Central memory CD8-positive, alpha-beta T cell (primary cell): ENCODE measurements at regions not wholly inside any gene's neighbourhood (a gene's known extent, or its start where the extent isn't known, plus 50 kb on each side); places are given as distances from the start of the nearest gene placed in this dataset.

ENCODE experiments used
- ATAC-seq: fragments of 150-1000 bp; cut with Tn5 transposase; replicated peaks from 2 replicates; pipeline ENCODE4 v1.10.0; 2022; ENCODE audit warnings: mild to moderate bottlenecking, moderate FRiP score, moderate number of reproducible peaks; ENCODE audit not compliant: poor library complexity, severe bottlenecking; ENCODE audit errors: extremely low read depth
- DNase-seq, 2 donors: peaks; one replicate each; pipeline ENCODE4 v3.0.0; 2021; ENCODE audit warnings: low spot score in 2 of 2
- H3K27ac Mint-ChIP-seq: one replicate; pipeline ENCODE4 v1.8.0; 2022; ENCODE audit warnings: low read depth, mild to moderate bottlenecking, moderate library complexity, mixed read lengths
- H3K27me3 Mint-ChIP-seq: one replicate; pipeline ENCODE4 v1.8.0; 2022; ENCODE audit warnings: mixed read lengths
- H3K36me3 Mint-ChIP-seq: one replicate; pipeline ENCODE4 v1.8.0; 2022; ENCODE audit warnings: mild to moderate bottlenecking, moderate library complexity, mixed read lengths; ENCODE audit not compliant: insufficient read depth
- H3K4me1 Mint-ChIP-seq: one replicate; pipeline ENCODE4 v1.8.0; 2022; ENCODE audit warnings: mixed read lengths
- H3K4me3 Mint-ChIP-seq: one replicate; pipeline ENCODE4 v1.8.0; 2022; ENCODE audit warnings: mild to moderate bottlenecking, moderate library complexity, mixed read lengths
- H3K9me3 Mint-ChIP-seq: one replicate; pipeline ENCODE4 v1.8.0; 2022; ENCODE audit warnings: mixed read lengths

DNA sequence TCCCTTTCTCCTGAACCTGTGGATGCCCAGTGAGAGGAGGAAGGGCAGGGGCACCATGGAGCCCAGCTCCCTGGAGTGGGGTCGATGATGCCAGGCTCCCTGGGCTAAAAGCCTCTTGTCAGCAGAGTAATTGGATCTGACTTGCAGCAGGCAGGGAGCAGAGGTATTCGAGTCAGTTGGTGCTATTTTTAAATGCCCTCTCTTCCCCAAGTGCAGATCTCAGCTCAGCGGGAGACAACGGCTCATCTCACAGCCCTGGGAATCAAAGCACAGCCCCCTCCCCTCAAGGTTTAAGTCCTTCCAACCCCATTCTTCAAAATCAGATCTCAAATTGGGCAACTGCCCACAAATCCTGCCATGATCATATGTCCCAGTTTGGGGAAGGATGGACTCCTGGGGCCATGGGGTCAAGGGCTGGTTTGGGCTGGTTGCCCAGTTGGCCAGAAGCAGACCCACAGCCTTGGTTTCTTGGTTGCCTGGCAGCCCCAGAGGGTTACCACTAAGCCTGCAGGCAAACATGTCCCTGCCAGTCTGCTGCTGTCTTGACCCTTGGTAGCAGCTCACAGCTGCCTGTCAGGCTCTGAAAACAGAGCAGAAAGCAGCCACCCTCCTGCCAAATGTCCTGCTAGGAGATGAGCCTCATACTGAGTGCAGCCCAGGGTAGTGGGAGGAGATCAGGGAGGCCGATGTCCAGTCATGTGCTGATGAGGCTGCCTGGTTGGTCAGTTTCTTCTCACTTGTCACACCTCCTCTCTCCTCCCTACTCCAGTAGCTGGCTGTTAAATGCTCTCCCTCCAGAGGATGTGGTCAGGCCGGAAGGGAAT lies 244.9 kb downstream of the LOXHD1 start:
- Mint-ChIP-seq H3K4me1 (no peaks in the 10 kb centered on the region), H3K27me3 (peaks cover 14% of the 10 kb centered on the region), H3K4me3 (no peak overlapping the region), H3K9me3 (no peaks in the 10 kb centered on the region), H3K27ac (no peak overlapping the region), H3K36me3 (no peaks in the 10 kb centered on the region)
- DNase-seq (no peak), ATAC-seq (no peak)

DNA sequence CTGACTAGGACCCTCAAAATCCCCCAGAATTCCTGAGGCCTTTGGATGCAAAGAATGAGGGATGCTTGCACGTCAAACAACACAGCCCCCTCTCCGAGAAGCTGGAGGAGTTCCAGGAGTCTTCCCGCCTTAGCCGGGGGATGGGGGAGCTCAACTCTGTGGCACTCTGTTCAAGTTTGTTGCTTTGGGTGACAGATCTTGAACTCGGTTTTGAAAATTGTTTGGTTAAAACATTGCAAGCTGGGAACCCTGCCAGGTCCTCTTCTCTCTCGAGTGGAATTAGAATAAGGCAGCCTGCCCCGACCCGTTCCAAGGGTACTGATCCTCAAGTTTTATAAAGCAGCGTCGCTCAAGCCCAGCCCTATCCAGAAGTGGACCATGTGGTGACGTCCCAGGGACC lies 244.1 kb downstream of the LOXHD1 start:
- ATAC-seq: no peak
- no peaks in the 10 kb centered on the region for H3K4me1 Mint-ChIP-seq
- no peak overlapping the region for H3K27ac Mint-ChIP-seq
- H3K27me3 Mint-ChIP-seq: peaks cover 5% of the 10 kb centered on the region
- H3K9me3 Mint-ChIP-seq: no peaks in the 10 kb centered on the region
- no peak for DNase-seq
- no peak overlapping the region for H3K4me3 Mint-ChIP-seq
- no peaks in the 10 kb centered on the region for H3K36me3 Mint-ChIP-seq

DNA sequence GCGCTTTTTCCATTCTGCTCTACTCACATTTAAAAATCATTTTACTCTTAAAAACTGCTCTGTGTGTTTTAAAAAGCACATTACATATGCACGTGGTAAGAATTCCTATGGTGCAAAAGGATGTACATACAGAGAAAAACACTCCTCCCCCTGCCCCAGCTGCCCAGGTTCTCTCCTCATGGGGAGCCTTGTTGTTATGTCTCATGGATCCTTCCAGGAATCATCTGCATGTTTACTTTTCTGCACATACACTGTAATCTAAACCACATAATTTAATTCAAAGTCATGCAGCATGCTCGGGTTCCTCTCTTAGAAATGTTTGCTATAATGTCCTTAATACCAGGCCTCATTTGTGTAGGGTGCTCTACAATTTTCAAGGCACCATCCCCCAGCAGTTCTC lies 243.3 kb downstream of the LOXHD1 start:
- no peak for ATAC-seq
- DNase-seq: no peak
- H3K27ac Mint-ChIP-seq: no peak overlapping the region
- H3K4me1 Mint-ChIP-seq: no peaks in the 10 kb centered on the region
- no peaks in the 10 kb centered on the region for H3K27me3 Mint-ChIP-seq
- H3K4me3 Mint-ChIP-seq: no peak overlapping the region
- H3K36me3 Mint-ChIP-seq: no peaks in the 10 kb centered on the region
- H3K9me3 Mint-ChIP-seq: no peaks in the 10 kb centered on the region

DNA sequence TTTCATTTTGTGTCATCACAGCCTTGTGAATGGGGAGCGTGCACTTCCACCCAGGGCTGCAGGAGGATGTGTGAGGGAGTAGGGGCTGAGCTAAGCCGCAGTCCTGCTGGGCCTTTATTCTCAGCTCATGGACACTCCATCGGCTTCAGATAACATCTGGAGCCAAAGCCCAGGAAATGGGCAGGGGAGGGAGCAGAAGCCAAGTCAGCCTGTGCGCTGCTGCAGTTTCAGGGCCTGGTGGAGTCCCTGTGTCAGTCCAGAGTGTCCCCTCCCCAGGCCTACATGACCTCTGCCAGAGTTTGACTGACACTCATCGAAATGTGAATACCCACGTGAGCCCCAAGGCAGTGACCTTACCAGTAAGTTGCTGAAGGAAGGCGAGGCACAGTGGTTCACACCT lies 242.2 kb downstream of the LOXHD1 start:
- Mint-ChIP-seq H3K4me1 (no peaks in the 10 kb centered on the region), H3K9me3 (no peaks in the 10 kb centered on the region), H3K27ac (no peak overlapping the region), H3K4me3 (no peak overlapping the region), H3K36me3 (peaks cover under 1% of the 10 kb centered on the region), H3K27me3 (no peaks in the 10 kb centered on the region)
- ATAC-seq: no peak
- DNase-seq: no peak

DNA sequence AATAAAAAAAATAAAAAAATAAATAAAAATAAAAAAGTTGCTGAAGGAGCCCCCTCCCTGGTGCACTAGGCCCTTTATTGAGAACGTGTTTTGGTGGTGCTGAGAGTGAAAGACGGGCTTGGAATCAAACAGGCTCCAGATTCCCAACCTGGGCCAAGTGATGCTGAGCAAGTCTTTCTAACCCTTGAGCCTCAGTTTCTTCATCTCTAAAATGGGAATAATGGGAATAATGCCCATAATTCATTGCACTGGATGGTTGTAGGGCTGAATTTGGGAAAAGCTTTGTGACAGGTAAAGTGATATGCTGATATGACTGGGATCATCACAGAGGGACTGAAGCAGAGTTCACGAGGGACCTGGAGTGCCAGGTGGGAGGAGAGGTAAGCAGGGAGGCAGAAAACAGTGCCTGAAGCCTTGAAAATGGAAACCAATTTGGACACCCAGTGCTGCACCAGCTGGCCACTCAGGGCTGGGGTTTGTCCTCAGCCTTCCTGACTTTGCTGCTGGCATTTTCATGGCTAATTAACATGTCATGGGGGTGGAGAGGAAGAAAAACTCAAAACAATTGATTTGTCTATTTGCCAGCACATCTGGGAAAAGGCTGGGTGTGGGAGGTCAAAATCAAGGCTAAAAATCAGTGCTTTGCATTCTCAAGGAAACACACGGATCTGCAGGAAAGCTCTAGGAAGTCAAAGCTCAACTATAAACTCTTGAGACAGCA lies 241.3 kb downstream of the LOXHD1 start:
- Mint-ChIP-seq H3K36me3 (peaks cover 2% of the 10 kb centered on the region), H3K4me1 (no peaks in the 10 kb centered on the region), H3K27me3 (no peaks in the 10 kb centered on the region), H3K27ac (no peak overlapping the region), H3K4me3 (no peak overlapping the region), H3K9me3 (no peaks in the 10 kb centered on the region)
- ATAC-seq: no peak
- DNase-seq: no peak

DNA sequence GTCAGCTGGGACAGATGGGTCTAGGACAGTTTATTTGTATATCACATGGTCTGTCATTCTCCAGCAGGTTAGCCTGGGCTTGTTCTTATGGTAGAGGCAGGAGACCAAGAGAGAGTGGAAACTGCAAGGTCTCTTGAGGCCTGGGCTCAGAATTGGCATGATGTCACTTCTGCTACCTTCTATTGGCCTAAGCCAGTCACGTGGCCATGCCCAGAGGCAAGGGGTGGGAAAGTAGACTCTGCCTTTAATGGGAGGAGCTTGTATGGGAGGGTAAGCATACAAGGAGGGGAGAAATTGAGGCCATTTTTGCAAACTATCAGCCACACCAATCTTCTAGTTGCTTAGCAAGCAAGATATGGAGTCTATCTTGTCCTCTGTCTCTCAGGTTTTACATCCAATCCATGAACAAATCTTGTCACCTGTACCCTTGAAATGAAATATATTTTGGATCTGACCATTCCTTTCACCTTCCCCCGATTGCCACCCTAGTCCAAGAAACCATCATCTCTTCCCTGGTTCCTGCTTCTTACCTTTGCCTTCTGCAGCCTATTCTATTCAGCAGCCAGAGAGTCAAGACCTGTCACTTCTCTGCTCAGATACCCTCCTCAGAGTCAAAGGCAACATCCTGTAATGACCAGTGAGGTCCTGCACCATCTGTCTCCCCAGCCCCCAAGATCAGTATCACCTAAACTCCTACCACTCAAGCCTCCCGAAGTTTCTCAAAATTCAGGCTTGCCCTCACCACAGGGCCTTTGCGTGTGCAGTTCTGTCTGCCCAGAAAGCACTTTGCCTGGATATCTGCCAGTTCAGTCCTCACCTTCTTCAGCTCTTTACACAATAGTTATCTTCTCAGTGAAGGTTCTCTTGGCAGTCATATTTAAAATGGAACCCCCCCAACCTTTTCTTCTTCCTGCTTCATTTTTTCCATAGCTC lies 240.0 kb downstream of the LOXHD1 start:
- Mint-ChIP-seq H3K4me3 (no peak overlapping the region), H3K4me1 (no peaks in the 10 kb centered on the region), H3K27me3 (no peaks in the 10 kb centered on the region)

DNA sequence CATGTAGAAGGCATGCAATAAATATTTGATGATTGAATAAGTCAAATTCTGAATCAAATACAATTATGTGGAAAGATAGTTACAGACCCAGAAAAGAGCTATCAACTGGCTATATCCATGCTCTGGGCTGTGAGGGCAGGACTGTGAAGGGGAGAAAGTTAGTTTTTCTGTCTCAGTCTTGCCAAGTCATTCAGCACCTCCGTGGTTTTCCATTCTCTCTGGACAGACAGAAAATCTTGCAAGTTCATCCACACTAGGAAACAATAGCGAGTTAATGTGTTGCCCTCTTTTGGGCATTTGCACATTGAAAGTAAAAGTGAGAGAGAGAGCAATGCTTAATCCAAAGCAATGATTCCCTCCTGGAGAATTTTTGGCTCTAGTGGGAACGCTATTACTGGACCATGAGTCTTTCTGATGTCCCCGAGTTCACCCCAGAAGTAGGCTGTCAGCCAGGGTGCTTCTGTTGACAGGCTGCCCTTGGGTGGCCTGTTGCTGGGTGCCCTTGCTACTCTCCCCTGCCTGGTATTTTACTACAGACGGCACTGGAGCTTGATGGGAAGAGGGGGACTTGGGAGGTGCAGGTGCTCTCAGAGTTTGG lies 238.3 kb downstream of the LOXHD1 start:
- no peaks in the 10 kb centered on the region for H3K27me3 Mint-ChIP-seq
- DNase-seq: no peak
- no peaks in the 10 kb centered on the region for H3K4me1 Mint-ChIP-seq
- no peak for ATAC-seq
- H3K27ac Mint-ChIP-seq: no peak overlapping the region
- no peaks in the 10 kb centered on the region for H3K9me3 Mint-ChIP-seq
- peaks cover 4% of the 10 kb centered on the region for H3K36me3 Mint-ChIP-seq
- no peak overlapping the region for H3K4me3 Mint-ChIP-seq

More for the DNA sequence above, 240.0 kb downstream of the LOXHD1 start:
- H3K27ac Mint-ChIP-seq: no peak overlapping the region
- peaks cover 4% of the 10 kb centered on the region for H3K36me3 Mint-ChIP-seq
- H3K9me3 Mint-ChIP-seq: no peaks in the 10 kb centered on the region
- DNase-seq (no peak), ATAC-seq (no peak)

DNA sequence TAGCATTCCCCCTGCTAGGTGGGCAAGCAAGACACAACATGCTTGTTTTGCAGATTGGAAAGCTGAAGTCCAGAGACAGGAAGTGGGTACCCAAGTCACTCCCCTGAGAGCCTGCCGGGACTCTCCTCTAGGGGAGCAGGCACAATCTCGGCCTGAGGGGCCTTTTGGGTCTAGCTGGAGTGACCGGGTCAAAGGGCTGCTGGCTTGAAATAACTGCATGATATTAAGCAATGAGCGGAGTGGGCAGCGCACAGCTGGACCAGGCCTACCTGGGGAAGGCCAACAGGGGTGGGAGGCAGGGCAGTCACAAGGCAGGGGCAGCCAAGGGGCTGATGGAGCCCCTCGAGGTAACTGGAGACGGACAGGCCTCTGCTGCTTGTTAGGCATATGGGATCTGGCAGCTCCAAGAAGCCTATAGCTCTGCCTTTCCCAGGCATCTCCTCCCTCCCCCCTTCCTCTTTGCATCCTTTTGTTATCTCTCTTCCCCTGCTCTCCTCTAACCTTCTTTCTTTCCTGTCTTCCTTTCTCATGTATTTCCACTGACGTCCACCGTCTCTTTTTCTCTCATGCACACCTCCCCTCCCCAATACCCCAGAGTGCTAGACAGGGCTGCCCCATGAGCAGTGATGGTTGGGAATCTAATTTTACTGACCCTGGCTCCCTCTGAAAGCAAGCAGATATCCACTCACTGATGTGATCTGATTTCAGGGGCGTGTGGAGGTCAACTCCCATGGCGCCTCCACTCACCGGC lies 237.5 kb downstream of the LOXHD1 start:
- no peak for ATAC-seq
- Mint-ChIP-seq H3K4me1 (no peaks in the 10 kb centered on the region), H3K4me3 (no peak overlapping the region), H3K9me3 (no peaks in the 10 kb centered on the region), H3K27me3 (no peaks in the 10 kb centered on the region), H3K27ac (no peak overlapping the region), H3K36me3 (peaks cover 4% of the 10 kb centered on the region)
- no peak for DNase-seq

DNA sequence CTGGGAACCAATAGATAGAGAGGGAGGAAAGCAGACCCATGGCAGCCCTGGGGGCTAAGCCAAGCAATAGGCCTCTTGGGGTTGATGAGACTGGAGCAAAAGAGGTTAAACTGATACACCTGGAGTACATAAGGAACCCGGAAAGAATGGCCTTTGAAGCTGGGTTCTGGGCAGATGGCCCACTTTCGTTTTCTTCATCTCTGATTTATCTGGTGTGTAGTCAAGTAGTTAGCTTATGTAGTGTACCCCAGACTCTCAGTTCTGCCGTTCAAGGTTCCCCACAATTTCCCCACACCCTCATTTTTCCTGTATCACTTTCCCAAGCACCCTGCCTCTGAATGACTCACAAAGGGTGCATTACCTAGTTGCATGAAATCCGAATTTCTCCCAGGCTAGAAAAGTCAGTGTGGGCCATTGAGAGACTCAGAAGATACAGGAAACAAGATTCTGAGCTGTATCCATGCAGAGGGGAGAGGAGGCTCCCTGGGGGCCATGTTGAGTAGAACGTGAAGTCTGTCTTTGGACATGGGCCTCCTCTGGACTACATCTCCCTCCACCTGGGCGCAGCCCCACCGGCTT lies 235.0 kb downstream of the LOXHD1 start:
- Mint-ChIP-seq H3K27me3 (peaks cover 9% of the 10 kb centered on the region), H3K4me3 (no peak overlapping the region), H3K4me1 (no peaks in the 10 kb centered on the region), H3K9me3 (no peaks in the 10 kb centered on the region), H3K36me3 (peaks cover 4% of the 10 kb centered on the region), H3K27ac (no peak overlapping the region)
- DNase-seq (no peak), ATAC-seq (no peak)

DNA sequence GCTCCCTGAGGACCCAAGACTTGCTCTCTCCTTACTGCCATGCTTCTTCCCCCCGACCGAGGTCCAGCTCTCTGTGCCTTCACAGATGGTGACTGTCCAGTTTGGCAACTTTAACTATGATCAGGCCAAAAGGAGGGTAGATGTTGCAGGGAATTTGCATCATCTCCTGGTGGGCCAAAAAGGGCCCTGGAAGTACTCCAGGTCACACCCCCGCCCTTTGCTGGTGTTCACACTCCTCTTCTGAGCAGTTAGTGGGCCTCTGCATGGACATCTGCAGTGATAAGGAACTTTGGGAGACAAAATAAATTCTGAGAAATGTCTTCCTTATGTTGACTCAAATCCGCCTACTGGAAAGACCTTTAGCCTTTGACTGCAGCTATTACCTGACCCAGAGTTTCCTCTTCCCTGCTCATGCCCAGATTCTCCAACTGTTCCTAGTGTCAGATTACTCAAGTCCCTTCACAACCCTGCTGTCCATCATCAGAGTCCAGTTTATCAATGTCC lies 234.4 kb downstream of the LOXHD1 start:
- H3K27ac Mint-ChIP-seq: no peak overlapping the region
- peaks cover 4% of the 10 kb centered on the region for H3K36me3 Mint-ChIP-seq
- H3K9me3 Mint-ChIP-seq: no peaks in the 10 kb centered on the region
- DNase-seq (no peak), ATAC-seq (no peak)
- no peaks in the 10 kb centered on the region for H3K4me1 Mint-ChIP-seq
- H3K27me3 Mint-ChIP-seq: peaks cover 13% of the 10 kb centered on the region
- no peak overlapping the region for H3K4me3 Mint-ChIP-seq

DNA sequence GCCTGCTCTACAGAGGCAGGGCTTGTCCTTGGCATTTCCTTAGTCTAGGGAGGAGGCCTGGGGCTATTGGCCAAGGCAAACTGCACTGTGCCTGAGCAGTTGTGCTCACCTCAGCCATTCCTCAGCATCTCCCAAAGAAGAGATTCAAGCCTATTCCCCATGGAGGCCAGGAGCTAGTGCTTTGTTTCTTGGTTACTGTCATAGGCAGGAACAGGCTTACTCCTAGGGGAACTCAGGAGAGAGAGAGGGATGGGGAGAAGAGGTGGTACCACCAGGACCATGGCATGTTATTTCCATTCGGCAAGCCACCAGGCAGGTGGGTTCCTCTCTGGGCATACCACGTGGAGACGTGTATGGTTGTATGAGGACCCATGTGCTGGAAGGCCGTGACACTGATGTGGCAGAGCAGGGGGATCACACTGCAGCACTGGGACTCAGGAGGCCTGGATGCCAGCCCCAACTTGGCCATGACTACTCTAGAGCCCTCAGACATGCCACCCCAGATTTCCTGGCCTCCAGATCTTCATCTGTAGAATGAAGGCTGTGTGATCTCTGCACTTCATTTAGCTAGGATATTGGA lies 233.7 kb downstream of the LOXHD1 start:
- ATAC-seq: no peak
- Mint-ChIP-seq H3K36me3 (peaks cover 4% of the 10 kb centered on the region), H3K4me1 (no peaks in the 10 kb centered on the region), H3K27ac (no peak overlapping the region), H3K4me3 (no peak overlapping the region), H3K9me3 (no peaks in the 10 kb centered on the region), H3K27me3 (peaks cover 17% of the 10 kb centered on the region)
- no peak for DNase-seq
